Fibroblast of villous mesenchyme (primary cell): ENCODE measurements at regions not wholly inside any gene's neighbourhood (a gene's known extent, or its start where the extent isn't known, plus 50 kb on each side); places are given as distances from the start of the nearest gene placed in this dataset.

Experiments used
- DNase-seq: peaks from one replicate; pipeline ENCODE4 v3.0.0-alpha.2; 2010; ENCODE audit warnings: low read depth
- H3K4me3 ChIP-seq: 2 replicates; pipeline ENCODE4 v1.5.1; 2011; ENCODE audit warnings: low read depth, mild to moderate bottlenecking, low read length
- TF ChIP-seq, protein P1 (sequence below): IDR thresholded peaks from 2 replicates; pipeline ENCODE4 v1.5.1; 2012; ENCODE audit warnings: low read depth, mild to moderate bottlenecking, low read length; ENCODE audit not compliant: insufficient read depth

DNA sequence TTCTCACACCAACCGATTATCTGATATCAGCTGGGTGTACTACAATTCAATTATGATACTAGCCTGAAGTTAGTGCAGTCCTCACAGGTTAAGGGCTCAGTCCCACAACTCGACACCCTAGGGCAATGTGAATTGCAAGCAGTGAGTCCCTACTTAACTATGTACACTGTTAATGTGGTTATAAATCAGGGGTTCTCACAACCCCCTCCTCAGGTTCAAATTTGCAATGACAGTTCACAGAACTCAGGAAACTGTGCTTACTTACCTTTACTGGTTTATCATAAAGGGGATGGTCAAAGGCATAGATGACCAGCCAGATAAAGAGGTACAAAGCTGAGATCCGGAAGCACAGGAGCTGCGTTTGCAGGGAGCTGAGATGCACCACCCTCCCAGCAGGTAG is 1379.1 kb upstream of the CDH2 start:
- DNase-seq, result no peak
- no peak overlapping the region for H3K4me3 ChIP-seq
- TF ChIP-seq, protein P1, sequence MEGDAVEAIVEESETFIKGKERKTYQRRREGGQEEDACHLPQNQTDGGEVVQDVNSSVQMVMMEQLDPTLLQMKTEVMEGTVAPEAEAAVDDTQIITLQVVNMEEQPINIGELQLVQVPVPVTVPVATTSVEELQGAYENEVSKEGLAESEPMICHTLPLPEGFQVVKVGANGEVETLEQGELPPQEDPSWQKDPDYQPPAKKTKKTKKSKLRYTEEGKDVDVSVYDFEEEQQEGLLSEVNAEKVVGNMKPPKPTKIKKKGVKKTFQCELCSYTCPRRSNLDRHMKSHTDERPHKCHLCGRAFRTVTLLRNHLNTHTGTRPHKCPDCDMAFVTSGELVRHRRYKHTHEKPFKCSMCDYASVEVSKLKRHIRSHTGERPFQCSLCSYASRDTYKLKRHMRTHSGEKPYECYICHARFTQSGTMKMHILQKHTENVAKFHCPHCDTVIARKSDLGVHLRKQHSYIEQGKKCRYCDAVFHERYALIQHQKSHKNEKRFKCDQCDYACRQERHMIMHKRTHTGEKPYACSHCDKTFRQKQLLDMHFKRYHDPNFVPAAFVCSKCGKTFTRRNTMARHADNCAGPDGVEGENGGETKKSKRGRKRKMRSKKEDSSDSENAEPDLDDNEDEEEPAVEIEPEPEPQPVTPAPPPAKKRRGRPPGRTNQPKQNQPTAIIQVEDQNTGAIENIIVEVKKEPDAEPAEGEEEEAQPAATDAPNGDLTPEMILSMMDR, result no peak

DNA sequence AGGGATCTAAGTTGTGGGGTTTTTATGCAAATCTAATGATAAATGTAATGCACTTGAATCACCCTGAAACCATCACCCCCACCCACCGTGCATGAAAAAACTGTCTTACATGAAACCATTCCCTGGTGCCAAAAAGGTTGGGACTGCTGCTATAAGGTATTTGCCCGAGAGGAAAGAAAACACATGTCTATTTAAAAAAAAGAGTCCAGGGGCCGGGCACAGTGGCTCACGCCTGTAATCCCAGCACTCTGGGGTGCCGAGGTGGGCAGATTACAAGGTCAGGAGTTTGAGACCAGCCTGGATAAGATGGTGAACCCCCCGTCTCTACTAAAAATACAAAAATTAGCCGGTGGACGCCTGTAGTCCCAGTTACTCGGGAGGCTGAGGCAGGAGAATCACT is 1372.8 kb upstream of the CDH2 start:
- DNase-seq, result no peak
- TF ChIP-seq, protein P1, result no peak
- H3K4me3 ChIP-seq, result no peak overlapping the region

DNA sequence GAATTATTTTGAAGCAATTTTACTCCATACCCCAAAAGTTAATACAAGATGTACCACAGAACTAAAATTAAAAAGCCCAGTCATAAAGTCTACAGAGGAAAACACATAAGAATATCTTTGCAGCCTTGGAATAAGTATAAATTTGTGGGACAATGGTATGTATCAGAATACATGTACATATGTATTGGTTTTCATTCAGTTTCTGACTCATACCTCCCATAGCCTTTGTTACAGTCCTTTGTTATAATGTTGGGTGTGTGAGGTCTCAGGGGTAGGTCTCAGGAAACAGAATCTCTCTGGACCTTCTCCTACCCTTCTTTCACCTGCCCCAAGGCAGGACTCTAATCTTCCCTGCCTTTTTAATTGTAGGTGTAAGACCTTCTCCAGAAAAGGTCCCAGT is 1370.7 kb upstream of the CDH2 start:
- no peak for DNase-seq
- TF ChIP-seq, protein P1, result no peak
- H3K4me3 ChIP-seq, result no peak overlapping the region

DNA sequence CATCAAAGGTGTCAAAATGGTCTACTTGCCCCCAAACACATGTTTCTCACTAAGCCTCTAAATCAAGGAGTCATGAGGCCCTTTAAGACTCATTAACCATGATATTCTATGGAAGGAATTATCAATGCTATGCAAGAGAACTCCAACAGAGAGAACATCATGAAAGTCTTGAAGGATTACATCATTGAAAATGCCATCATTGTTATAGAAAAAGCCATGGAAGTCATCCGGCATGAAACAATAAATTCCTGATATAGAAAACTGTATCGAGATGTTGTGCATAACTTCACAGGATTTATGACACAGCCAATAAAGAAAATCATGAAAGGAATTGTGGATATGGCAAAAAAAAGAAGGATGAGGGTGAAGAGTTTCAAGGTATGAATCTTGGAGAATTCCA is 1363.6 kb upstream of the CDH2 start:
- H3K4me3 ChIP-seq, result no peak overlapping the region
- no peak for DNase-seq
- TF ChIP-seq, protein P1, result no peak

DNA sequence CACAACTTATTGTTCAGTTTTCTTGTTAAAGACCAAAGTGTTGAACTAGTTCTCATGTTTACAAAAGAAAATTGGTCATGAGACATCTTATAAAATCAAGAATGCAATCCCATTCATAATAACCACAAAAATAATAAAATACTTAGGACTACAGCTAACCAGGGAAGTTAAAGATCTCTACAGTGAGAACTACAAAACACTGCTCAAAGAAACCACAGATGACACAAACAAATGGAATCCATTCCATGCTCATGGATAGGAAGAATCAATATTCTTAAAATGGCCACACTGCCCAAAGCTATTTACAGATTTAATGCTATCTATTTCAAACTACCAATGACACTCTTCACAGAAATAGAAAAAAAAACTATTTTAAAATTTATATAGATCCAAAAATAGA is 1354.8 kb upstream of the CDH2 start:
- no peak for DNase-seq
- TF ChIP-seq, protein P1, result no peak
- no peak overlapping the region for H3K4me3 ChIP-seq

DNA sequence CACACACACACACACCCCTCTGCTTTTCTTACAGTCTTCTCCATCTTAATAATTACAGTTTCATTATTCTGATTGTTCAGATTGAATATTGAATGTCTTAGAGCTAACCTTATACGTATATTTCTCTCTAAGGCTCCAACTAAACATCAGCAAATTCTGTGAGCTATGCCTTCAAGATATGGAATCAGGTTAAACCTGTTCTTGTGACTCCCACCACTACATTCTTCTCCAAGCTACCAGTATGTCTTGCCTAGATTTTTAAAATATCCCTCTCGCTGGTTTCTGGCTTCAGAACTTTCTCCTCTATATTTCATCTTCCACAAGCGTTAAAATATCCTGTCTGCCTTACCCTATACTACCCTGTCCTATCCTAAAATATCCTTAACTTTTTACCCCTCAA is 1346.4 kb upstream of the CDH2 start:
- no peak overlapping the region for H3K4me3 ChIP-seq
- TF ChIP-seq, protein P1, result no peak
- no peak for DNase-seq

DNA sequence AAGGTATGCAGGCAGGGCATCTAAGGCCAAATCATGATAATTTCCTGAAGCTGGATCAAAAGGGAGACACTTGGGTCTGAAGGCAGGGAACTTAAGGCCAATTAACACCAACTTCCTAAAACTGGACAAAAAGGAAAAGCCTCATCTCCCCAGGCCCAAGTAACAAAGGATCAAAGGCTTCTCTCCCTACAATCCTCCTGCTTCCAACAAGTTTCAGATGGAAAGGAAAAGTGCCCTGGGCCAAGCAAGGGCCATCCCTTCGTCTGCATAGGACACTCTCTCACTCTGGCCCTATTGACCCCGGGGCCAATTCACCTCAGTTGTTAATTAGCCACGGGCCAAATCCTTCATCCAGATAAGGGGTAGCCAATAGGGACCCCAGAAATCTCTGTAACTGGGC is 1335.8 kb upstream of the CDH2 start:
- no peak for DNase-seq
- H3K4me3 ChIP-seq, result no peak overlapping the region
- TF ChIP-seq, protein P1, result no peak
